GM19372 (cell line): ENCODE measurements at regions not wholly inside any gene's neighbourhood (a gene's known extent, or its start where the extent isn't known, plus 50 kb on each side); places are given as distances from the start of the nearest gene placed in this dataset.

Experiments used
- ATAC-seq: cut with Tn5 transposase; IDR thresholded peaks from one replicate; pipeline ENCODE4 v1.9.1; 2021; ENCODE audit warnings: mild to moderate bottlenecking, low read depth, moderate library complexity; ENCODE audit not compliant: unreplicated experiment

DNA sequence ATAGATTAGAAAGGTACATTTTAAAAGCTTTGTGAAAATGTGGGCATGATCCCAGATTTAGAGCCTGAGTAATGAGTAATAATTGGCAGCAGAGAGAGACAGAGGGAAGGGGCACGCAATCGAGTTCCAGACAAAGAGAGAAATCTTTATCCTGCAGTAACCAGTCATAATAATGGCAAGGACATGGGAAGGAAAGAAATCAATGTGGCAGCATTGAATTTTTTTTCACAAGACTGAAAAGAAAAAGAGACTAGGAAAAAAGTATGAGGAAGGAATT, 790.8 kb upstream of the SOX9 start:
- ATAC-seq = no peak

GRCh38 chr17:71331754-71332325, 789.0 kb upstream of the SOX9 start:
- ATAC-seq = no peak

GRCh38 chr17:71334048-71334751, 786.6 kb upstream of the SOX9 start:
- ATAC-seq = no peak

DNA sequence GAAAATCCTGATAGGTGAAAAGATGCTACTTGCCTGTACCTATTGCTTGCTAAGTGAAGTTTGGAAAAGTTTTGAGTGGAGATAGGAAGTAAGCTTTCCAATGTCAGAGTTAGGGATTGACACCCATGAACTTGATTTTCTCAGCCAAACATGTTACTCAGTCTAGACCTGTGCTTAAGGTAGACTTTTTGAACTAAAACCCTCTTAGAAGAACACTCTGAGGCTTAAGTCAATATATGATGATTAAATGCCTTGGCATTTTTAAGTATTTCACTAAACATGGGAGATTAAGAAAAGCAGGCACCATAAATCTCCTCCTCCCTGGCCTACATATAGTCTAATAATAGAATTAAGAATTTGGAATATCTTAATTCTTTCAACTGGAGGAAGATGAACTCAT, 785.6 kb upstream of the SOX9 start:
- ATAC-seq = no peak

DNA sequence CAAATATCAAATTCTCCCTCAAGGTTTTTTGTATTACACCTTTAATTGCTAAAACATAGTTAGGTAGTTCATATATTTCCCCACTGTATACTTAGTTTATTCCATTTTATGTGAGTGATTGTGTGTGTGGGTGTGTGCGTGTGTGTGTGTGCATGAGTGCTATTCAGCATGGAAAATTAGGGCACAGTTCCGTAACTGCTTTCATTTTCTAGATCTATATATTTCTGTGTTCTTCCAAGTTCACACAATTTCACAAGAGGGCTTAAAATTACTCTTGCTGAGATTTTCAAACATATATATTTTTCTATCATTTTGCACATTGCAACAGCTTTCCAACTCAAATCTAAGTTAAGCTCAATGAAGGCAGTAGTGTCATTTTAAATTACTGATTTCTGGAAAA, 782.9 kb upstream of the SOX9 start:
- ATAC-seq = no peak

DNA sequence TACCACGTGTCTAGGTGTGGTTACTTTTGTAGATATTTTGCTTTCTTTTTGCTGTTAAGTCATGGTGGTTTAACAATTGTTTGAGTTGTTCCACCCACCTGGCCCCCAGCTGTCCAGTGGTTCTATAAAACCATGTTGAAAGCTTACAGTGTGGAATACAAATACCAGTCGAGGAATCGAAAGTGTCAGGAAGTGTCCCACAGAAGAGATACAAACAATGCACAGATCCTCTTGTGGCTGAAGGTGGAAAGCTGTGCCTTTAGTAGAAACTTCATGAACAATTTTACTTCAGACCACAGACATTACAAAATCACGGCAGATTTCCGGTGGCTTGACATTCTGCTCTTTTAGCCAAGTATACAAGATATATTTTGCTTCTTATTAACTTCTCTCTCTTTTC, 782.4 kb upstream of the SOX9 start:
- no peak for ATAC-seq

DNA sequence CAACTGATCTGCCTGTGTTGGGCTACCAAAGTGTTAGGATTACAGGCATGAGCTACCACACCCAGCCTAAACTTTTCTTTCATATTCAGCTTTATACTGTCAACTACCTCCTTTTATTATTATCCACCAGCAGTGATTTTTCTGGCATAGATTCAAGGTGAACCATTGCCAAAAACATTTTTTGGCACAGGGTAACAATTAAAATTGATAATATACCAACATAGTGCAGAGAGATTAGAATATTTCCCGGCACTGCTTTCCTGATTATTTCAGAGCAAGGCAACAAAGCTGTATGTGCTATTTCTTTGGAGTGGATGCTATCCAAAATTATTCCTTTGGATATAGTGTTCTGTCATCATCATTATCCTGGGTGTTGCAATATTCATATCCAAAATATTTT, 781.6 kb upstream of the SOX9 start:
- ATAC-seq = no peak

- no peak for ATAC-seq
These were observed 778.1 kb upstream of the SOX9 start for GRCh38 chr17:71342737-71343136.

GRCh38 chr17:71349908-71350600, 770.8 kb upstream of the SOX9 start:
- ATAC-seq = no peak

DNA sequence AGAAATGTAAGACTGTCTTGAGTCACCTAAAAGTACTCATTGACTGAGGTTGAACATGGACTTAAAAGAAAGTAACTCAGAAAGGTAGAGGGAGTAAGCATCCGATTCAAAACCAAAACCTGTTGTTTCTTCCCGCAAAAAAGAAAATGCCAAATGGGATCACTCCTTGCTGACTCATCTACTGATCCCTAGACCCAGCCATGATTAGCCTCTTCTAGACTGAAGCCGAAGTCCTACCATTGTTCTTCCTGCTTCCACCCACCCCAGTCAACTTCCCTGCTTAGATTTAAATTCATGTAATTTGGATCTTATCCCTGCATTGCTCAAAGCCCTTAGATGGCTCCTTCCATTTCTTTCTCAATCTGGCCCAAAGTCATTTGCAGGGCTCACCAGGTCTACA, 760.5 kb upstream of the SOX9 start:
- no peak for ATAC-seq

DNA sequence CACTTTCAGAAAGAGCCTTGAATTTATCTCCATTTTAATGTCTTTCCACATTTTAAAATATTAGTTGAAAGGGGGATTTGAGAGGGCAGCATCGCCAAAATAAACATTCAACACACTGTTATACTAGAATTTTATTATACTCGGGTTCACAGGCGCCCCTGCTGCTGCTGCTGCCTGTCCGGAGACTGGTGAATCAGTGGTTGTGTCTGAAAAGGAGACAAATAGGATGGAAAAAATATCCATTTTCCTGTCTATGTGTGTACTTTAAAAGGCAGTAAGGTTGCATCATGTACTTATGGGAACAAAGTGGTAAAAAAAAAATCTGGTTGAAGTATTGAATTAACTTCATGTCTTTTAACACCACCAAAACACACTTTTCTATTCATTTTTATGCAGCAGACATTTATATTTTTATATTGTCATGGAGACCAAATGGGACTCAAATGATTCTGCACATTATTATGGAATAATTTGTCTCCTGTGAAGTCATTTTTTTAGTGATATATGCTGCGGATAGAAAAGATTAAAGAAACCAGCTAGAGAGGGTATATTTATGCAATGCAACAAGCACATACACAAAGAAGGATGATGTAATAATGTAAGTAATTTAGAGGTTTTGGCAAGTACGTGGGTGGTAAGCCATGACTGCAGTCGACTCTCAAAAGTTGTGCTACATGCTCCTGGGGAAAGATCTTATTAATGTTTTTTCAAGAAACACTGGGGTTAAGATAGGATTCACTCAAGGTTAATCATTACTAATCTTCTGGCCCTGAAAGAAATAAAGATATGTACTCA, 759.0 kb upstream of the SOX9 start:
- ATAC-seq = no peak

- no peak for ATAC-seq
These were observed 757.2 kb upstream of the SOX9 start for GRCh38 chr17:71363661-71364060.

- no peak for ATAC-seq
These were observed 749.0 kb upstream of the SOX9 start for GRCh38 chr17:71371809-71372208.

GRCh38 chr17:71375948-71376347, 744.9 kb upstream of the SOX9 start:
- ATAC-seq = no peak

DNA sequence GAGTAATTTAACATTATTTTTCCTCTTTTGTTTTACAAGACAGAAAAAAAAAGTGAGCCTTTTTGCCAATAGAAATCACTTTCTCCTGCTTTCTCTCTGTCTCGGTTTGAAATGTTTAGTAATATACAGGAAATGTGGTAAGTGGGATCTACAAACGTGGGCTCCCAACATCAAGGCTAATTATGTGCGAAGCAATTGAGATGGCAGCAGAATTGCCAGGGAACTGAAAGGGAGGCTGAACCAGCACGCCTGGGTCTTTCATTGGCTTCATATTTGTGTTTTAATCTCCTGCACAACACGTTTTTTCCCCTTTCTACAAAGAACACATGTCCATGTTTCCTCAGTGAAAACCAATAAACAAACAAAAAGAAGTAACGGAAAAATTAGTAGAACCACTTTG, 743.9 kb upstream of the SOX9 start:
- ATAC-seq = no peak

DNA sequence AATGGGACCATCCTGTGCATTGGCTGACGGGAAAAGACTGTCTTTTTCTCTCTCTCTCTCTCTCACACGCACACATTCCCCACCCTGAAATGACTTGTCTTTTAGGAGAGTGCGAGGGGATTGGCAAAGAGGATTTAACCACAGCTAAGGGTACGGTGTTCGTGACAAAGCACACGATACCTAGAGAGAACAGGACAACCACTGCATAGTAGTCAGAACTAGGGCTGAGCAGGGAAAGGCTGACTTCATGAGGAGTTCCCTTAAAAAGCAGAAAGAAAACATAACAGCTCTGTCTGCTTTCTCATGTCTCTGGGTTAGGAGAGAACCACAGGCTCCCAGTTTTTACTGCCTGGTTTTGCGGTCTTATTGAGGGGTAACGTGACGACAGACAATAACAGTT, 742.8 kb upstream of the SOX9 start:
- no peak for ATAC-seq

DNA sequence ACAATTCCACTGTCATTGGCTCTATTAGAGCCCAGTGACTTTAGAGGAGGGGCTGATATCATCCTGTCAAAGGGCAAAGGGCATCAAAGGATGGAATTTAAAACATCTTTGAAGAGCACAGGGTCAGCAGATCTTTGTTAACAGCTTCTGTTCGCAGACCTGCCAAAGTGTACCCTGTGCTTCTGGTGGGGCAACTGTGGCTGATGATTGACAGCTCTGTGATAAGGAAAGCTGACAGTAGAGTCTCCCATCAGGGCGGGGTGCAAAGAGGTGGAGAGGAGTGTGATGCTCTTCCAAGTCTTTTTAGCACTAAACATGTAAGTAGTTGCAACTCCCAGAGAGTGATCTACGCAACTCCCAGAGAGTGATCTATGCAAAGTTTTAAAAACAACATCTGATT, 742.1 kb upstream of the SOX9 start:
- ATAC-seq = no peak

- no peak for ATAC-seq
These were observed 741.3 kb upstream of the SOX9 start for GRCh38 chr17:71379512-71379911.

DNA sequence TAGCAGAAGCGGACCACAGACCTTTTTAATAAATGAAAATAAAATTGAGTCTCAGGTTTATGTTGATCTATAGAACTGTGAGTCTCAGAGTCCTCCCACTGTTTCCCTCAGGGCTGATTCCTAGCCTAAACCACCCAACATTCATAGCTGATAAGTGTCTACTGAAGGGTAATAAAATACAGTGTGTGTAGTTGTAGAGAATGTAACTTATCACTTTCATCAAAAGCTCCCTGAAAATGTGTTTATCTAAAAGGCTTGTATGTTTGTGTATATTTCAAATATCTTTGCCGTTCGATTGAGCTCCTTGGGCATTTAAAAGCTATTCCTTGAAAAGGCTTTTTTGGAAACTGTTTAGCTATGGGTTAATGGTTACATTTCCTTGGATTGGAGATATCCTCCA, 740.3 kb upstream of the SOX9 start:
- ATAC-seq = no peak

GRCh38 chr17:71380936-71381335, 739.9 kb upstream of the SOX9 start:
- no peak for ATAC-seq

GRCh38 chr17:71383091-71383490, 737.7 kb upstream of the SOX9 start:
- no peak for ATAC-seq

DNA sequence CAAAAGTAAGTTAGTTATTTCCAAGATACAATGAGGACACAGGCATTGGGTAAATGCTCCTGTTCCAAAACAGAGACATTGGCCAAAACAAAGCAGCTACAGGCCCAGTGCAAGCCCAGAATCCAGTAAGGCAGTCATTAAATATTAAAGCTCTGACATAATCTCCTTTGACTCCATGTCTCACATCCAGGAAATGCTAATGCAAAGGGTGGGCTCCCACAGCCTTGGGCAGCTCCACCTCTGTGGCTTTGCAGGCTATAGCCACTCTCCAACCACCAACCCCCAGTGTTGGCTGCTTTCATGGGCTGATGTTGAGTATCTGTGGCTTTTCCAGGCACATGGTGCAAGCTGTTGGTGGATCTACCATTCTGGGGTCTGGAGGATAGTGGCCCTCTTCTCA, 733.4 kb upstream of the SOX9 start:
- no peak for ATAC-seq
